GM12875 (cell line): ENCODE measurements at regions not wholly inside any gene's neighbourhood (a gene's known extent, or its start where the extent isn't known, plus 50 kb on each side); places are given as distances from the start of the nearest gene placed in this dataset.

Source experiments
- H3K4me3 ChIP-seq: one replicate; pipeline ENCODE4 v1.5.1; 2011; ENCODE audit warnings: low read depth, low read length, control low read depth
- TF ChIP-seq, protein P1 (sequence below): IDR thresholded peaks from 2 replicates; pipeline ENCODE4 v1.5.1; 2011; ENCODE audit warnings: low read depth, mild to moderate bottlenecking, control low read depth, inconsistent platforms, low read length, moderate library complexity, borderline replicate concordance; ENCODE audit not compliant: insufficient read depth

DNA sequence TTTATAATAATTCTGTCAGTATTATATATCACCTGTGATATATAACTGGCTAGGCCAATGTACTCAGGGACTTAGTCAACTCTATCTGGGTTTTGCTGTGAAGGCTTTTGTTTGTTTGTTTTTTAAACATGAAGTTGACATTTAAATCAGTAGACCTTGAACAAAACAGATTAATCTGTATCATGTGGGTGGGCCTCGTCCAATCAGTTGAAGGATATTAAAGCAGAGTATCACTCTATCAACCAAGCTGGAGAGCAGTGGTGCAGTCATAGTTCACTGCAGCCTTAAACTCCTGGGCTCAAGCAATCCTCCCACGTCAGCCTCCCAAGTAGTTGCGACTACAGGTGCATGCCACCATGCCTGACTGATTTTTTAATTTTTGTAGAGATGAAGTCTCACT lies 870.2 kb downstream of the TYW1 start:
- TF ChIP-seq, protein P1, sequence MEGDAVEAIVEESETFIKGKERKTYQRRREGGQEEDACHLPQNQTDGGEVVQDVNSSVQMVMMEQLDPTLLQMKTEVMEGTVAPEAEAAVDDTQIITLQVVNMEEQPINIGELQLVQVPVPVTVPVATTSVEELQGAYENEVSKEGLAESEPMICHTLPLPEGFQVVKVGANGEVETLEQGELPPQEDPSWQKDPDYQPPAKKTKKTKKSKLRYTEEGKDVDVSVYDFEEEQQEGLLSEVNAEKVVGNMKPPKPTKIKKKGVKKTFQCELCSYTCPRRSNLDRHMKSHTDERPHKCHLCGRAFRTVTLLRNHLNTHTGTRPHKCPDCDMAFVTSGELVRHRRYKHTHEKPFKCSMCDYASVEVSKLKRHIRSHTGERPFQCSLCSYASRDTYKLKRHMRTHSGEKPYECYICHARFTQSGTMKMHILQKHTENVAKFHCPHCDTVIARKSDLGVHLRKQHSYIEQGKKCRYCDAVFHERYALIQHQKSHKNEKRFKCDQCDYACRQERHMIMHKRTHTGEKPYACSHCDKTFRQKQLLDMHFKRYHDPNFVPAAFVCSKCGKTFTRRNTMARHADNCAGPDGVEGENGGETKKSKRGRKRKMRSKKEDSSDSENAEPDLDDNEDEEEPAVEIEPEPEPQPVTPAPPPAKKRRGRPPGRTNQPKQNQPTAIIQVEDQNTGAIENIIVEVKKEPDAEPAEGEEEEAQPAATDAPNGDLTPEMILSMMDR: no peak
- H3K4me3 ChIP-seq: no peak overlapping the region

DNA sequence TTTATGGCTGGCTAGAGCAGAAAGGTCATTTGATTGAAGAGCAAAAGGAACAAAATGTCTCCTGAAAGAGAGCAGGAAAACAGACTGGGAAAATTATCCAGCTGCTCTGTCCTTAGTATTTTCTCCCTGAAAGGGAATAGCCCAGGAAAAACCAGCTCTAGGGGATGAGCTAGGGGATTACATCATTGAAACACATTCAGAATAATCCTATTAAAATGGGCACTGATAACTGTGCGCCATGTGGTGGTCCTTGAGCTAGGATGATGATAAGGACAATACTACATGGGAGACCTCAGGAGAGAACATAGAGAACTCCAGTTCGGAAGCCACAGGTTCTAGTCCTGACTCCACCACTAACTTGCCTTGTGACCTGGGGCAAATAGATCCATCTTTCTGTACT lies 873.8 kb downstream of the TYW1 start:
- no peak overlapping the region for H3K4me3 ChIP-seq
- TF ChIP-seq, protein P1: no peak

- no peak overlapping the region for H3K4me3 ChIP-seq
- TF ChIP-seq, protein P1: no peak
These were observed 878.9 kb downstream of the TYW1 start for GRCh38 chr7:67875558-67875957.

- TF ChIP-seq, protein P1: no peak
- H3K4me3 ChIP-seq: no peak overlapping the region
These were observed 882.2 kb downstream of the TYW1 start for GRCh38 chr7:67878808-67879207.

DNA sequence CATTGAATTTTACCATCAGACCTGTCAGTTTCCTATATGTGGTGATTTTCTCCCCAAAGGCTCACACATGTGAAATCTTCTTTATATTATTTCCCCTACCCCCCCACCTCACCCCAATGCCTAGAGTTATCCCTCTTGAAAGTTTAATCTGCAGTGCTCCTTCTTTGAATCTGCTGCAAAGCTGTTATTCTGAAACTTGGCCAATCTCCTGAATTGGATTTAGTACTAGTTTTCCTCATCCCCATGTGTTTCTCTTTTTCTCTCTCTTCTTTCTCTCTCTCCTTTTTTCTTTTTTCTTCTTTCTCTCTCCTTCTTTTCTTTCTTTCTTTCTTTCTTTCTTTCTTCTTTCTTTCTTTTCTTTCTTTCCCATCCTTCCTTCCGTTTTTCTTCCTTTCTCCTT lies 886.2 kb downstream of the TYW1 start:
- no peak overlapping the region for H3K4me3 ChIP-seq
- TF ChIP-seq, protein P1: no peak

DNA sequence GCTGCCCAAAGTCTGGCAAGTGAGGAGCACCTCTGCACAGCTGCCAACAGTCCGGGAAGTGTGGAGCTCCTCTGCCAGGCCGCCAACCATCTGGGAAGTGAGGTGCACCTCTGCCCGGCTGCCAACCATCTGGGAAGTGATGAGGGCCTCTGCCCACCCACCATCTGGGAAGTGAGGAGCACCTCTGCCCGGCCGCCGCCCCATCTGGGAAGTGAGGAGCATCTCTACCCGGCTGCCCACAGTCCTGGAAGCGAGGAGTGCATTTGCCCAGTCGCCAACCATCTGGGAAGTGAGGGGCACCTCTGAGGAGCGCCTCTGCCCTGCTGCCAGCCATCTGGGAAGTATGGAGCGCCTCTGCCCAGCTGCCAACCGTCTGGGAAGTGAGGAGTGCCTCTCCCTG lies 893.7 kb downstream of the TYW1 start:
- H3K4me3 ChIP-seq: no peak overlapping the region
- TF ChIP-seq, protein P1: no peak

GRCh38 chr7:67894746-67895145 lies 898.1 kb downstream of the TYW1 start:
- H3K4me3 ChIP-seq: no peak overlapping the region
- TF ChIP-seq, protein P1: no peak
